Gastroesophageal sphincter (tissue), 4 donors: ENCODE measurements at regions not wholly inside any gene's neighbourhood (a gene's known extent, or its start where the extent isn't known, plus 50 kb on each side); places are given as distances from the start of the nearest gene placed in this dataset.

Experiments
- ATAC-seq: fragments of 150-250 bp; one replicate; pipeline ENCODE4 v1.9.1; 2016; ENCODE audit warnings: mild to moderate bottlenecking, moderate library complexity
- H3K27ac ChIP-seq, 4 donors: fragments of 200-600 bp; sonication (generic) in 3 of 4; 1 replicate in 3 of 4; 2 replicates in 1 of 4; pipeline ENCODE4 v1.5.1; 2016 to 2019
- H3K27me3 ChIP-seq: fragments of 200-600 bp; sonication (generic); one replicate; pipeline ENCODE4 v1.5.1; 2019
- H3K36me3 ChIP-seq, 2 donors: fragments of 200-600 bp; sonication (generic); one replicate each; pipeline ENCODE4 v1.5.1; 2019; ENCODE audit warnings: control low read depth in 1 of 2
- H3K4me1 ChIP-seq, 3 donors: fragments of 200-600 bp; sonication (generic); 1 replicate in 2 of 3; 2 replicates in 1 of 3; pipeline ENCODE4 v1.5.1; 2016 to 2019; ENCODE audit warnings: control low read depth in 2 of 3
- H3K4me3 ChIP-seq, 2 donors: fragments of 200-600 bp; sonication (generic); one replicate each; pipeline ENCODE4 v1.5.1; 2019; ENCODE audit warnings: mild to moderate bottlenecking in 1 of 2, moderate library complexity in 1 of 2
- H3K9me3 ChIP-seq, 3 donors: fragments of 200-600 bp; sonication (generic); one replicate each; pipeline ENCODE4 v1.5.1; 2017 to 2019; ENCODE audit warnings: control low read depth in 2 of 3
- EP300 ChIP-seq: sonication (generic); formaldehyde crosslinking; IDR thresholded peaks from one replicate; pipeline ENCODE4 v1.6.1; 2017; ENCODE audit warnings: antibody characterized with exemption, mild to moderate bottlenecking
- POLR2A ChIP-seq, 2 donors: fragments of 450-650 bp; IDR thresholded peaks; one replicate each; pipeline ENCODE4 v1.6.1; 2017; ENCODE audit warnings: antibody characterized with exemption in 2 of 2, mild to moderate bottlenecking in 2 of 2, moderate library complexity in 1 of 2
- POLR2AphosphoS5 ChIP-seq: sonication (generic); formaldehyde crosslinking; IDR thresholded peaks from one replicate; pipeline ENCODE4 v1.6.1; 2017; ENCODE audit warnings: antibody characterized with exemption
- WGBS, 2 donors: methylation state at CpG; one replicate each; pipeline ENCODE4 v1.1.5; 2018; ENCODE audit warnings: low coverage in 1 of 2; 5-methylcytosine and 5-hydroxymethylcytosine counted together
- TF ChIP-seq, protein P1 (sequence below), 4 experiments: fragments of 200-600 bp in 2 of 4; fragments of 450-650 bp in 2 of 4; sonication (generic) in 1 of 4; IDR thresholded peaks; one replicate each; pipeline ENCODE4 v1.5.1; 2017 to 2019; ENCODE audit warnings: antibody characterized with exemption in 4 of 4, mild to moderate bottlenecking in 2 of 4, moderate library complexity in 2 of 4

DNA sequence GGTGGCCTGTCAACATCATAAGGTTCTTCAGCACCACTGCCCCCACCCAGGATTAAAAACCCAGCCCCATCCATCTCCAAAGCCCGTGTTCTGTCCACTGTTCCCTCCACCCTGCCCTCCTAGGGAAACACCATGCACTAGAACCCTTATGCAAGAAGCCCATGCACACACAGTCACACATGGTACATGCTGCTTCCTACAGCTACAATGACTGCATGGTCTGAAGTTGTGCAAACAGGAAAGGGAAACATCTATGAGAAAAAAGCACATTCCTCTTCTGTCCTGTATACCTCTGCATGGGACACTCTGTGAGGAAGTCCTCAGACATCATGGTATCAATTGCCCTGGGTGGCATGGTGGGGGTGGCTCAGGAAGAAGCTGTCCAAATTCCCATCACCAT is 108.6 kb upstream of the MRPS22 start:
- Histone ChIP-seq H3K27ac (no peak overlapping the region), H3K9me3 (no peaks in the 10 kb centered on the region), H3K36me3 (no peaks in the 10 kb centered on the region), H3K4me1 (no peaks in the 10 kb centered on the region), H3K27me3 (no peaks in the 10 kb centered on the region), H3K4me3 (no peak overlapping the region)
- TF ChIP-seq POLR2A (IDR thresholded peaks at IDR 0.05): no peak
- TF ChIP-seq POLR2AphosphoS5: no peak
- no peak for TF ChIP-seq EP300
- TF ChIP-seq, protein P1, sequence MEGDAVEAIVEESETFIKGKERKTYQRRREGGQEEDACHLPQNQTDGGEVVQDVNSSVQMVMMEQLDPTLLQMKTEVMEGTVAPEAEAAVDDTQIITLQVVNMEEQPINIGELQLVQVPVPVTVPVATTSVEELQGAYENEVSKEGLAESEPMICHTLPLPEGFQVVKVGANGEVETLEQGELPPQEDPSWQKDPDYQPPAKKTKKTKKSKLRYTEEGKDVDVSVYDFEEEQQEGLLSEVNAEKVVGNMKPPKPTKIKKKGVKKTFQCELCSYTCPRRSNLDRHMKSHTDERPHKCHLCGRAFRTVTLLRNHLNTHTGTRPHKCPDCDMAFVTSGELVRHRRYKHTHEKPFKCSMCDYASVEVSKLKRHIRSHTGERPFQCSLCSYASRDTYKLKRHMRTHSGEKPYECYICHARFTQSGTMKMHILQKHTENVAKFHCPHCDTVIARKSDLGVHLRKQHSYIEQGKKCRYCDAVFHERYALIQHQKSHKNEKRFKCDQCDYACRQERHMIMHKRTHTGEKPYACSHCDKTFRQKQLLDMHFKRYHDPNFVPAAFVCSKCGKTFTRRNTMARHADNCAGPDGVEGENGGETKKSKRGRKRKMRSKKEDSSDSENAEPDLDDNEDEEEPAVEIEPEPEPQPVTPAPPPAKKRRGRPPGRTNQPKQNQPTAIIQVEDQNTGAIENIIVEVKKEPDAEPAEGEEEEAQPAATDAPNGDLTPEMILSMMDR (IDR thresholded peaks at IDR 0.05): no peak
- ATAC-seq: no peak
- 80 to 89% methylated on average over 1 of the region's 1 CpG for WGBS, 2 donors

DNA sequence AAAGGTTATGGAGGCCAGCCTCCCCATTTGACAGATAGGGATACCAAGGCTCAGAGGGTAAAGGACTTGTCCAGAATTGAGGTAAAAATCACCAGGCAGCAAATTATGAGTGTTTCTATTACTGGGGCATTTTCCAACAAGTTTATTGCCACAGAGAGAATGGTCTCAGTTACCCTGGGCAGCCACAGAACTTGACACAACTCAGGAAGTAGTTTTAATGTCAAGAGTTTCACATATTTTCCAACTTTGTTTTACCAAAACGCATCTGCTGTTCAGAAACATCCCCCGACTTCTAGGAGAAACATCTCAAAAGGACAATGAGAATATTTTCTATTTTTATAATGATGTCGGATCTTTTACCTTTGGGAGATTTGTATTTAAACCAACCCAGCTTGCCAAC is 107.5 kb upstream of the MRPS22 start:
- TF ChIP-seq POLR2AphosphoS5 (no peak), POLR2A (IDR thresholded peaks at IDR 0.05) (no peak), EP300 (no peak)
- TF ChIP-seq, protein P1 (IDR thresholded peaks at IDR 0.05): no peak
- Histone ChIP-seq H3K27me3 (peaks cover 3% of the 10 kb centered on the region), H3K4me3 (no peak overlapping the region), H3K27ac (no peak overlapping the region), H3K4me1 (no peaks in the 10 kb centered on the region), H3K36me3 (no peaks in the 10 kb centered on the region), H3K9me3 (no peaks in the 10 kb centered on the region)
- no peak for ATAC-seq
- WGBS, 2 donors: 45 to 49% methylated on average over 3 of the region's 3 CpGs

DNA sequence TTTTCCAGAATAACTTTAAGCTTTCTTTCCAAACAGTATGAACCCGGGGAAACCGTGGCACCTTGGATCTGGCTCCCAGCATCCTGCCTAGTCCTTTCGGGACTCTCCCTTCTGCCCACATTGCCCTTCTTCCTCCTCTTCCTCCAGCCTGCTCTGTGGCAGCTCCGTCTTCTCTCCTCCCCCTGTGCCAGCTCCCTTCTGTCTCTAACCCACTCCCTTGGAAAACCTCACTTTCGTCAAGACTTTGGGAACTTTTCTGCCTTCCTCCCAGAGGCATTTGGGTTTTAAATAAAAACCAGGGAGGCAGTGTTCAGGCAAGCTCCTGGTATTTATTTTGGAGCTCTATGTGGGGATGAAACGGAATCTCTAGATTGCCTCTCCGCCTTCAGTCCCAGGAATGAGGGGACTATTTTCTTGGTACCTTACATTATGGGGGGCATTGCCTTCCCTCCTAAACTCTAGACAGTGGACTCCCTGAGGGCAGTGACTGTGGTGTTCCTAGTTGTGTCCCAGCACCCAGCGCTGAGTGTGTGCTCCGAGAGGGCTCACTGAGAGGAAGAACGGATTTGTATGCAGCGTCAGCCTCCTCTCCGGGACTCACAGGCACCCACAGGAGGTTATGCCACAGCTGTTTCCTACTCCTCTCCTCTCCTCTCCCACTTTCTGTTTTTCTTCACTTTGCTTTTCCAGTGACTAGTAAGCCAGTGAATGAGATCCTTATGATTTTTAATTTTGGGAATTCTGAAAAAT is 105.4 kb upstream of the MRPS22 start:
- 49 to 58% methylated on average over 6 to 12 of the region's 12 CpGs for WGBS, 2 donors
- Histone ChIP-seq H3K36me3 (no peaks in the 10 kb centered on the region), H3K4me1 (no peaks in the 10 kb centered on the region), H3K27ac (no peak overlapping the region), H3K4me3 (no peak overlapping the region), H3K27me3 (peaks cover 7% of the 10 kb centered on the region), H3K9me3 (no peaks in the 10 kb centered on the region)
- TF ChIP-seq EP300 (no peak), POLR2AphosphoS5 (no peak)
- peak; percentile 41 for ATAC-seq

DNA sequence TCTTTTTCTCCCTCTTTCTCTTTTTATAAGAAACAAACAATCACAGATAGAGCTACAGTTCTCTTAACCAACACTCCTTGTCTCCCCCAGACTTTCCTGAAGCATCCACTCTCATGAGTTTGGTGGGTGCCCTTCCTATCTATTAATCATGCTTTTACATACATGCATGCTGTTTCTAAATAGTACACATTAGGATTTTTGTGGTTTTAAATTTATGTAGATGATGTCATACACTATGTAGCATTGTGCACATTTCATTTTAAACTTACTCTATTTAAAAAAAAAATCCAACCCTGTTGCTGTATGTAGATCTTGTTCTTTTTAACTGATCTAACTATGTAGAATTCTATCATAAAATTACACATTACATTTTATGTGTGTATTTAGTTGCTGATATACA is 104.3 kb upstream of the MRPS22 start:
- H3K27ac ChIP-seq: no peak overlapping the region
- TF ChIP-seq POLR2AphosphoS5: no peak
- no peak for TF ChIP-seq POLR2A (IDR thresholded peaks at IDR 0.05)
- TF ChIP-seq, protein P1 (IDR thresholded peaks at IDR 0.05): no peak
- no peak for TF ChIP-seq EP300
- no peak overlapping the region for H3K4me3 ChIP-seq
- no peaks in the 10 kb centered on the region for H3K4me1 ChIP-seq
- no peaks in the 10 kb centered on the region for H3K36me3 ChIP-seq
- no peaks in the 10 kb centered on the region for H3K9me3 ChIP-seq
- no peak for ATAC-seq
- peaks cover 7% of the 10 kb centered on the region for H3K27me3 ChIP-seq

DNA sequence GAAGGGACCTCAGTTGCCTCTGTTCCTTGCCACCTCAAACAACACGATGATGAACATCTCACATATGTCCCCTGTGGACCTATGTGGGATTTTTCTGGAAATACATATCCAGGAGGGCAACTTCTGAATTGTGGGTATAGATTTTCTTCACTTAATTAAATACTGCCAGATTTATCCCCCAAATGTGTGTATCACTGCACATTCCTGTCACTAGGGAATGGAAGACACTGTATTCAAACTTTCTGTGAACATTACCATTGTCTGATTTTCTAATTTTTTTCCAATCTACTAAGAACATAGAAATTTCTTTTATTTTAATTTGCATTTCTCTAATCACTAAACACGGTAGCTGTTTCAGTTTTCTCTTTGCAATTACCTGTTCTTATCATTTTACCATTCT is 102.0 kb upstream of the MRPS22 start:
- no peak for ATAC-seq
- H3K36me3 ChIP-seq: no peaks in the 10 kb centered on the region
- 75 to 78% methylated on average over 1 to 2 of the region's 2 CpGs for WGBS, 2 donors
- H3K4me3 ChIP-seq: no peak overlapping the region
- peaks cover 7% of the 10 kb centered on the region for H3K27me3 ChIP-seq
- no peaks in the 10 kb centered on the region for H3K9me3 ChIP-seq
- no peak overlapping the region for H3K27ac ChIP-seq
- no peaks in the 10 kb centered on the region for H3K4me1 ChIP-seq
- TF ChIP-seq EP300: no peak
- TF ChIP-seq POLR2A (IDR thresholded peaks at IDR 0.05): no peak
- no peak for TF ChIP-seq POLR2AphosphoS5
- TF ChIP-seq, protein P1 (IDR thresholded peaks at IDR 0.05): no peak
